ENCODE measurements at regions not wholly inside any gene's neighbourhood (a gene's known extent, or its start where the extent isn't known, plus 50 kb on each side); places are given as distances from the start of the nearest gene placed in this dataset.

GRCh38 chr1:232380596-232380995, 249.3 kb downstream of the SIPA1L2 start:
- ChIA-PET POLR2A (no interaction called here), CTCF (no interaction called here)
- Histone ChIP-seq H3K27me3 (ENCODE audit: control insufficient read depth, insufficient read depth, low read length) (no peaks in the 10 kb centered on the region), H3K4me3 (ENCODE audit: low read depth in 2 of 2, low read length in 2 of 2) (no peak overlapping the region), H3K4me1 (ENCODE audit: control insufficient read depth, insufficient read depth, low read length) (no peaks in the 10 kb centered on the region; the same call in 1 of the 2 replicates), H3K27ac (ENCODE audit: low read length) (no peak overlapping the region), H3K9me3 (ENCODE audit: control insufficient read depth, insufficient read depth, low read depth, low read length) (no peaks in the 10 kb centered on the region), H3K36me3 (ENCODE audit: control insufficient read depth, insufficient read depth, low read length) (no peaks in the 10 kb centered on the region)
- DNase-seq (ENCODE audit: low read depth, low spot score), result no peak
- in situ Hi-C loops (cut with HindIII; ENCODE audit: low pct_unique_long_range_greater_than_20kb, low sequenced_read_pairs) (no loop called here), intact Hi-C loops (cut with micrococcal nuclease; ENCODE audit: unreplicated experiment) (no loop called here)
- ATAC-seq, result no peak
- no TSS peak for BruUV-seq (replicated peaks)
- TF ChIP-seq REST (IDR thresholded peaks at IDR 0.05; ENCODE audit: insufficient read depth in 1 of 2, low read depth in 2 of 2, low read length in 1 of 2), result no peak
- TF ChIP-seq SIN3A (IDR thresholded peaks at IDR 0.05; ENCODE audit: borderline replicate concordance, insufficient read depth, low read depth, low read length), result no peak
- TF ChIP-seq POLR2AphosphoS5 (IDR thresholded peaks at IDR 0.05; ENCODE audit: low read depth, low read length), result no peak
- no peak for TF ChIP-seq TCF7L2 (IDR thresholded peaks at IDR 0.05; ENCODE audit: low read depth, low read length)
- TF ChIP-seq CTCF (IDR thresholded peaks at IDR 0.05), result no peak

GRCh38 chr1:232380131-232380530, 249.8 kb downstream of the SIPA1L2 start:
- no peak for TF ChIP-seq TCF7L2 (IDR thresholded peaks at IDR 0.05; ENCODE audit: low read depth, low read length)
- no peak for TF ChIP-seq SIN3A (IDR thresholded peaks at IDR 0.05; ENCODE audit: borderline replicate concordance, insufficient read depth, low read depth, low read length)
- TF ChIP-seq REST (IDR thresholded peaks at IDR 0.05; ENCODE audit: insufficient read depth in 1 of 2, low read depth in 2 of 2, low read length in 1 of 2), result no peak
- no peak for TF ChIP-seq CTCF (IDR thresholded peaks at IDR 0.05)
- no peak for TF ChIP-seq POLR2AphosphoS5 (IDR thresholded peaks at IDR 0.05; ENCODE audit: low read depth, low read length)
- ChIA-PET POLR2A (no interaction called here), CTCF (no interaction called here)
- Histone ChIP-seq H3K27ac (ENCODE audit: low read length) (no peak overlapping the region), H3K36me3 (ENCODE audit: control insufficient read depth, insufficient read depth, low read length) (no peaks in the 10 kb centered on the region), H3K9me3 (ENCODE audit: control insufficient read depth, insufficient read depth, low read depth, low read length) (no peaks in the 10 kb centered on the region), H3K4me1 (ENCODE audit: control insufficient read depth, insufficient read depth, low read length) (no peaks in the 10 kb centered on the region; the same call in 1 of the 2 replicates), H3K27me3 (ENCODE audit: control insufficient read depth, insufficient read depth, low read length) (no peaks in the 10 kb centered on the region), H3K4me3 (ENCODE audit: low read depth in 2 of 2, low read length in 2 of 2) (no peak overlapping the region)
- intact Hi-C loops (cut with micrococcal nuclease; ENCODE audit: unreplicated experiment), result no loop called here
- ATAC-seq, result no peak
- BruUV-seq (replicated peaks), result no TSS peak
- in situ Hi-C loops (cut with HindIII; ENCODE audit: low pct_unique_long_range_greater_than_20kb, low sequenced_read_pairs), result no loop called here
- no peak for DNase-seq (ENCODE audit: low read depth, low spot score)
